ENCODE measurements at regions not wholly inside any gene's neighbourhood (a gene's known extent, or its start where the extent isn't known, plus 50 kb on each side); places are given as distances from the start of the nearest gene placed in this dataset.
A peak's percentile ranks its signal among the peaks of the same experiment; 100 is the strongest.

DNA sequence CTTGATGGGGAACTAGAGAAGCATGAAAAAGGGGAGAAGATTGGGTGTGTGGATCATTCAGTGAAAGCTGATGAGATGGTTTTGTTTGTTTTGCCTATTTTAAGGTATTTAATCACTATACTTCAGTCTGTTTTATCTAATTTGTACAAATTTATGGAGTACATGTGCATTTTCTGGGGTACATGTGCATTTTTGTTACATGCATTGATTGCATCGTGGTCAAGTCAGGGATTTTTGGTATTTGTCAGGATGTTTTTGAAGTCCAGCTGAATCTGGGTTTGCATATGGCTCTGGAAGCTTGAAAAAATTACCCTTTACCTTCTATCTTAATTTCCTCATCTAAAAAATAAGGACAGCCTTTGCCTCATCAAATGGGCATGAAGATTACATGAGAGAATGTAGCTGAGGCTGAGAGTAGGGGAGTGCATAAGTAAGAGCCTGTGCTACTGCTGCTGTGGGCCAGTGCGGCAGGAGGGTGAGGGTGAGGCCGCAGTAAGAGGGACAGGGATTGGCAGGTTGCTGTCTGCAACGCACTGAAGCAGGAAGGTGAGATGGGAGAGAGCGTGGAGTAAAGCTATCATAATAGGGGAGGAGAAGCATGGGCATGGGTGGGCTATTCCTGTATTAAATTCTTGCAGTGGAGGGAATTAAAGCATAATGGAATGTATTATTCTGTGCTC lies 139.8 kb downstream of the NPR3 start:
- Histone ChIP-seq H3K27me3 (ENCODE audit: insufficient read depth in 3 of 3, low read length in 2 of 3) (peaks cover 0 to 3% (median 0%) of the 10 kb centered on the region in 3 donors), H3K9me3 (no peaks in the 10 kb centered on the region), H3K4me3 (no peak overlapping the region), H3K27ac (no peak overlapping the region), H3K4me1 (no peaks in the 10 kb centered on the region), H3K36me3 (ENCODE audit: insufficient read depth in 1 of 2, low read depth in 1 of 2) (no peaks in the 10 kb centered on the region)
- 81 to 82% (median 81%) methylated on average over 5 of the region's 5 CpGs for WGBS, 3 donors
- intact Hi-C loops (cut with DNase I), result no loop called here
- no peak for ATAC-seq
- DNase-seq, result no peak
- TF ChIP-seq, protein P1, sequence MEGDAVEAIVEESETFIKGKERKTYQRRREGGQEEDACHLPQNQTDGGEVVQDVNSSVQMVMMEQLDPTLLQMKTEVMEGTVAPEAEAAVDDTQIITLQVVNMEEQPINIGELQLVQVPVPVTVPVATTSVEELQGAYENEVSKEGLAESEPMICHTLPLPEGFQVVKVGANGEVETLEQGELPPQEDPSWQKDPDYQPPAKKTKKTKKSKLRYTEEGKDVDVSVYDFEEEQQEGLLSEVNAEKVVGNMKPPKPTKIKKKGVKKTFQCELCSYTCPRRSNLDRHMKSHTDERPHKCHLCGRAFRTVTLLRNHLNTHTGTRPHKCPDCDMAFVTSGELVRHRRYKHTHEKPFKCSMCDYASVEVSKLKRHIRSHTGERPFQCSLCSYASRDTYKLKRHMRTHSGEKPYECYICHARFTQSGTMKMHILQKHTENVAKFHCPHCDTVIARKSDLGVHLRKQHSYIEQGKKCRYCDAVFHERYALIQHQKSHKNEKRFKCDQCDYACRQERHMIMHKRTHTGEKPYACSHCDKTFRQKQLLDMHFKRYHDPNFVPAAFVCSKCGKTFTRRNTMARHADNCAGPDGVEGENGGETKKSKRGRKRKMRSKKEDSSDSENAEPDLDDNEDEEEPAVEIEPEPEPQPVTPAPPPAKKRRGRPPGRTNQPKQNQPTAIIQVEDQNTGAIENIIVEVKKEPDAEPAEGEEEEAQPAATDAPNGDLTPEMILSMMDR (IDR thresholded peaks at IDR 0.05), result no peak

DNA sequence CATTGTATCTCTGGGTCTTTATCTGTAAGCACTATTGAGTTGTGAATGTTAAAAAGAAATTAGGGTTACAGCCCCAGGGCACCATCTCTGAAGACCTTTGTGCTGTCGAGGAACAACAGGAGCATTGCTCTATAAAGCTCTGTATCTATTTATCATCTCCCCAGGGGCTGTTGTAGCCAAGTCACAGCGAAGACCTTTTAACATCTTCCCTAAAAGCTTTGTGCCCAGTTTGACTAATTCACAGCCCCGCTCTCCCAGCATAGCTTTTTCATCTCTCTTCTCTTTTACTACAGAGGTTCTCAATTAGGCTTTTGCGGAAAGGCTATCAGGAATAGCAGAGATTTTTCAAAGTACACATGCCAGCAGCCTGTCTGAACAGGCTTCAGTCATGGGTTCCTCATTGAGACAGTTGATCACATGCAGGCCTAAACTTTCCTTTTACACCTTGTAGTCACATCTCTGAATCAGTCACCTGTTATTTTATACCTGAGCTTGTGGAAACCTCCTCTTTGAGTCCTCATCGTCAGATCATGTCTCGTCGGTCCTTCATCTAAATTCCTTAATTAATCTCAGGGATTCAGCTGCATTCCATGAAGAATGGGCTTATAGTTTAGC lies 140.5 kb downstream of the NPR3 start:
- TF ChIP-seq, protein P1 (IDR thresholded peaks at IDR 0.05), result no peak
- Histone ChIP-seq H3K27ac (no peak overlapping the region), H3K36me3 (ENCODE audit: insufficient read depth in 1 of 2, low read depth in 1 of 2) (no peaks in the 10 kb centered on the region), H3K4me1 (no peaks in the 10 kb centered on the region), H3K27me3 (ENCODE audit: insufficient read depth in 3 of 3, low read length in 2 of 3) (peaks cover 0 to 3% (median 0%) of the 10 kb centered on the region in 3 donors), H3K4me3 (no peak overlapping the region), H3K9me3 (peaks cover under 1% of the 10 kb centered on the region)
- ATAC-seq (no peak), DNase-seq (no peak)
- intact Hi-C loops (cut with DNase I), result no loop called here
- 70 to 76% (median 76%) methylated on average over 7 of the region's 7 CpGs for WGBS, 3 donors

DNA sequence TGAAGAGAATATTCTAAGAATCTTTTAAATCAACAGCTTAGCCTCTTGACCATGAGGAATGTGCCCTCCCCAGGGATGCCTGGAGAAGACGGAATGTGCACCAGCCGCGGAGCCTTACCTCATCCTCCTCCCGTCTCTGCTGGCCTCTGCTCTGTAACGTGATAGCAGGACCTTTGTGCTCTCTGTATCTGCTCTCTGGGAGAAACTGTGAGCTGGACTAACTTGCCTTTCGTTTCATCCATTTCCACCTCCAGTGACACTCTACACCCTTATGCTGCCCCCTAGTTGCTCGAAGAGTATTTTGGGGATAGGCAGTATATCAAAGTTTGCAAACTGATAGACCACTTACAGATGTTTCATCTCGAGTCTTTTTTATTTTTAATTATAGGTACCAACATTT lies 141.4 kb downstream of the NPR3 start:
- H3K9me3 ChIP-seq, result peaks cover 10% of the 10 kb centered on the region
- intact Hi-C loops (cut with DNase I), result no loop called here
- peaks cover 0 to 2% (median 0%) of the 10 kb centered on the region in 3 donors for H3K27me3 ChIP-seq (ENCODE audit: insufficient read depth in 3 of 3, low read length in 2 of 3)
- 4 to 6% (median 6%) methylated on average over 8 of the region's 8 CpGs for WGBS, 3 donors
- TF ChIP-seq, protein P1 (IDR thresholded peaks at IDR 0.05), result peak; percentile 16
- DNase-seq (peak; percentile 41 to 80), ATAC-seq (peak; percentile 57 to 78 (median 74))
- no peak overlapping the region for H3K4me3 ChIP-seq
- H3K27ac ChIP-seq, result no peak overlapping the region
- no peaks in the 10 kb centered on the region for H3K36me3 ChIP-seq (ENCODE audit: insufficient read depth in 1 of 2, low read depth in 1 of 2)
- H3K4me1 ChIP-seq, result no peaks in the 10 kb centered on the region

DNA sequence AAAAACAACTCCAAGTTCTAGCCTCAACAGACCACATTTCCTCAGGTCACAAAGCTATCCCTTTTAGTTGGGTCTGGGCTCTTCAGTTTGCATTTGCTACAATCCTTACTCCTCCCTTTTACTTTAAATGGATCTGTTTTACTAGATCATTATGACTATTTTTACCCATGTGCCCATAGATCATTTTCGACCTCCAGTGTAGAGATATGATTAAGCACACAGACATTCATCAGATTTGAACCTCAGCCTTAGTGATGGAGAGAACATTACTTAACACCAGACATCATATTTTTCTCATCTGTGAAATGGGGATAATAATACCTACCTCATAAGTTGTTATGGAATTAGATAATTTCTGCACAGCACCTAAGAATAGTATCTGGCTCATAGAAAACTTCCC lies 141.9 kb downstream of the NPR3 start:
- ATAC-seq (no peak), DNase-seq (no peak)
- Histone ChIP-seq H3K4me3 (no peak overlapping the region), H3K27ac (no peak overlapping the region), H3K9me3 (peaks cover 12% of the 10 kb centered on the region), H3K36me3 (ENCODE audit: insufficient read depth in 1 of 2, low read depth in 1 of 2) (no peaks in the 10 kb centered on the region), H3K4me1 (no peaks in the 10 kb centered on the region), H3K27me3 (ENCODE audit: insufficient read depth in 3 of 3, low read length in 2 of 3) (peaks cover 0 to 2% (median 0%) of the 10 kb centered on the region in 3 donors)
- 63 to 78% (median 74%) methylated on average over 1 of the region's 1 CpG for WGBS, 3 donors
- TF ChIP-seq, protein P1 (IDR thresholded peaks at IDR 0.05), result no peak
- intact Hi-C loops (cut with DNase I), result no loop called here
